WERI-Rb-1 (cell line): ENCODE measurements at regions not wholly inside any gene's neighbourhood (a gene's known extent, or its start where the extent isn't known, plus 50 kb on each side); places are given as distances from the start of the nearest gene placed in this dataset.
"Not testable (repeated sequence)": the region's sequence is repeated elsewhere in the genome, so short reads cannot be mapped to it uniquely, and the experiment has no call there.

Source experiments
- DNase-seq: peaks from one replicate; pipeline ENCODE4 v3.0.0-alpha.2; 2020
- H3K27ac ChIP-seq: fragments of 250-450 bp; sonication (Bioruptor Pico); 2 replicates; pipeline ENCODE4 v1.5.1; 2020; ENCODE audit warnings: mild to moderate bottlenecking, moderate library complexity
- H3K27me3 ChIP-seq: fragments of 250-450 bp; sonication (Bioruptor Pico); 2 replicates; pipeline ENCODE4 v1.5.1; 2021; ENCODE audit warnings: mild to moderate bottlenecking, low read depth, moderate library complexity; ENCODE audit not compliant: insufficient read depth, severe bottlenecking
- H3K36me3 ChIP-seq: fragments of 250-450 bp; sonication (Bioruptor Pico); 2 replicates; pipeline ENCODE4 v1.5.1; 2020; ENCODE audit warnings: mild to moderate bottlenecking, moderate library complexity
- H3K4me3 ChIP-seq: 2 replicates; pipeline ENCODE4 v1.5.1; 2011; ENCODE audit warnings: low read depth, mild to moderate bottlenecking, control low read depth, low read length
- H3K9me3 ChIP-seq: fragments of 250-450 bp; sonication (Bioruptor Pico); 2 replicates; pipeline ENCODE4 v1.5.1; 2021; ENCODE audit warnings: mild to moderate bottlenecking, moderate library complexity; ENCODE audit not compliant: severe bottlenecking
- CTCF ChIP-seq: IDR thresholded peaks from 2 replicates; pipeline ENCODE4 v1.5.1; 2011; ENCODE audit warnings: low read depth, mild to moderate bottlenecking, control low read depth, inconsistent platforms, low read length

GRCh38 chrX:77223046-77223445, 224.1 kb upstream of the FGF16 start:
- Histone ChIP-seq H3K27me3 (peaks cover 27% of the 10 kb centered on the region), H3K27ac (no peak overlapping the region), H3K9me3 (no peaks in the 10 kb centered on the region), H3K36me3 (no peaks in the 10 kb centered on the region), H3K4me3 (no peak overlapping the region)
- TF ChIP-seq CTCF, result no peak
- DNase-seq, result no peak

GRCh38 chrX:77264490-77264889, 182.7 kb upstream of the FGF16 start:
- Histone ChIP-seq H3K9me3 (no peaks in the 10 kb centered on the region), H3K27me3 (peaks cover under 1% of the 10 kb centered on the region), H3K4me3 (no peak overlapping the region), H3K27ac (no peak overlapping the region), H3K36me3 (no peaks in the 10 kb centered on the region)
- DNase-seq, result no peak
- no peak for TF ChIP-seq CTCF

GRCh38 chrX:77275392-77275791, 171.8 kb upstream of the FGF16 start:
- no peak for DNase-seq
- H3K36me3 ChIP-seq, result no peaks in the 10 kb centered on the region
- no peaks in the 10 kb centered on the region for H3K9me3 ChIP-seq
- peaks cover 12% of the 10 kb centered on the region for H3K27me3 ChIP-seq
- no peak for TF ChIP-seq CTCF
- H3K4me3 ChIP-seq, result no peak overlapping the region
- no peak overlapping the region for H3K27ac ChIP-seq

- no peak overlapping the region for H3K4me3 ChIP-seq
- DNase-seq, result no peak
- H3K27ac ChIP-seq, result no peak overlapping the region
- H3K36me3 ChIP-seq, result no peaks in the 10 kb centered on the region
- H3K27me3 ChIP-seq, result peaks cover 13% of the 10 kb centered on the region
- H3K9me3 ChIP-seq, result no peaks in the 10 kb centered on the region
- TF ChIP-seq CTCF, result peak; percentile 10; the same call in 1 of the 2 replicates
These were observed 170.4 kb upstream of the FGF16 start for GRCh38 chrX:77276742-77277141.

GRCh38 chrX:77277911-77278310, 169.3 kb upstream of the FGF16 start:
- no peak for DNase-seq
- no peaks in the 10 kb centered on the region for H3K36me3 ChIP-seq
- no peak overlapping the region for H3K27ac ChIP-seq
- H3K4me3 ChIP-seq, result no peak overlapping the region
- H3K9me3 ChIP-seq, result no peaks in the 10 kb centered on the region
- peaks cover 13% of the 10 kb centered on the region for H3K27me3 ChIP-seq
- TF ChIP-seq CTCF, result no peak

DNA sequence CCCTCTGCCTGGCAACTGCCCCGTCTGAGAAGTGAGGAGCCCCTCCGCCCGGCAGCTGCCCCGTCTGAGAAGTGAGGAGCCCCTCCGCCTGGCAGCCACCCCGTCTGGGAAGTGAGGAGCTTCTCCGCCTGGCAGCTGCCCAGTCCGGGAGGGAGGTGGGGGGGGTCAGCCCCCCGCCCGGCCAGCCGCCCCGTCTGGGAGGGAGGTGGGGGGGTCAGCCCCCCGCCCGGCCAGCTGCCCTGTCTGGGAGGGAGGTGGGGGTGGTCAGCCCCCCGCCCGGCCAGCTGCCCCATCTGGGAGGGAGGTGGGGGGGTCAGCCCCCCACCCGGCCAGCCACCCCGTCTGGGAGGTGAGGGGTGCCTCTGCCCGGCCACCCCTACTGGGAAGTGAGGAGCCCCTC, 167.8 kb upstream of the FGF16 start:
- H3K27ac ChIP-seq, H3K4me3 ChIP-seq, DNase-seq, H3K9me3 ChIP-seq, H3K36me3 ChIP-seq: not testable (repeated sequence)
- peaks cover 21% of the 10 kb centered on the region for H3K27me3 ChIP-seq
